ENCODE measurements at regions not wholly inside any gene's neighbourhood (a gene's known extent, or its start where the extent isn't known, plus 50 kb on each side); places are given as distances from the start of the nearest gene placed in this dataset.

DNA sequence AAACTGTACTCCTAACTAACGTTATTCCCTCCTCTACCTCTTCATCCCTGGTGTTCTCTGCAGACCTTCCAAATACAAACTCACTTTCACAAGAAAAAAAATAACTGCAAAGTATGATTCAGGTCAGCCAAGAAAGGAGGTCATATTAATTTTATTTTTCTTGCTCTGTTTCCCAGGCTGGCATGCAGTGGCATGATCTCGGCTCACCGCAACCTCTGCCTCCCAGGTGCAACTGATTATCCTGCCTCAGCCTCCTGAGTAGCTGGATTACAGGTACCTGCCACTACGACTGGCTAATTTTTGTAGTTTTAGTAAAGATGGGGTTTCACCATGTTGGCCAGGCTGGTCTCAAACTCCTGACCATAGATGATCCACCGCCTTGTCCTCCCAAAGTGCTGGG is 156.6 kb downstream of the CHIC2 start:
- TF ChIP-seq, protein P1, sequence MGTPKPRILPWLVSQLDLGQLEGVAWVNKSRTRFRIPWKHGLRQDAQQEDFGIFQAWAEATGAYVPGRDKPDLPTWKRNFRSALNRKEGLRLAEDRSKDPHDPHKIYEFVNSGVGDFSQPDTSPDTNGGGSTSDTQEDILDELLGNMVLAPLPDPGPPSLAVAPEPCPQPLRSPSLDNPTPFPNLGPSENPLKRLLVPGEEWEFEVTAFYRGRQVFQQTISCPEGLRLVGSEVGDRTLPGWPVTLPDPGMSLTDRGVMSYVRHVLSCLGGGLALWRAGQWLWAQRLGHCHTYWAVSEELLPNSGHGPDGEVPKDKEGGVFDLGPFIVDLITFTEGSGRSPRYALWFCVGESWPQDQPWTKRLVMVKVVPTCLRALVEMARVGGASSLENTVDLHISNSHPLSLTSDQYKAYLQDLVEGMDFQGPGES (IDR thresholded peaks at IDR 0.05; ENCODE audit: low read depth, low read length), result no peak
- TF ChIP-seq RFX5 (IDR thresholded peaks at IDR 0.05; ENCODE audit: low read length) (no peak), POLR2AphosphoS5 (IDR thresholded peaks at IDR 0.05; ENCODE audit: low read depth, low read length) (no peak)
